Brain microvascular endothelial cell (primary cell): ENCODE measurements at regions not wholly inside any gene's neighbourhood (a gene's known extent, or its start where the extent isn't known, plus 50 kb on each side); places are given as distances from the start of the nearest gene placed in this dataset.

Experiments used
- DNase-seq: peaks from one replicate; pipeline ENCODE4 v3.0.0-alpha.2; 2020
- H3K27ac ChIP-seq: fragments of 250-450 bp; sonication (Bioruptor Pico); 2 replicates; pipeline ENCODE4 v1.5.1; 2020; ENCODE audit warnings: mild to moderate bottlenecking, moderate library complexity
- H3K27me3 ChIP-seq: fragments of 250-450 bp; sonication (Bioruptor Pico); replicated peaks from 2 replicates; pipeline ENCODE4 v1.5.1; 2020; ENCODE audit warnings: mild to moderate bottlenecking
- H3K36me3 ChIP-seq: fragments of 250-450 bp; sonication (Bioruptor Pico); replicated peaks from 2 replicates; pipeline ENCODE4 v1.5.1; 2020; ENCODE audit warnings: mild to moderate bottlenecking
- H3K4me3 ChIP-seq: 2 replicates; pipeline ENCODE4 v1.5.1; 2011; ENCODE audit warnings: low read depth, mild to moderate bottlenecking, control low read depth, low read length, moderate library complexity
- in situ Hi-C: cut with HindIII; loops from 2 replicates; pipeline ENCODE4 v1.10.0; 2017; ENCODE audit warnings: low sequenced_read_pairs, low pct_ligation_motif_present
- TF ChIP-seq, protein P1 (sequence below): IDR thresholded peaks from 2 replicates; pipeline ENCODE4 v1.5.1; 2011; ENCODE audit warnings: low read depth, mild to moderate bottlenecking, moderate library complexity, low read length, control low read depth, inconsistent platforms; ENCODE audit errors: missing control alignments

DNA sequence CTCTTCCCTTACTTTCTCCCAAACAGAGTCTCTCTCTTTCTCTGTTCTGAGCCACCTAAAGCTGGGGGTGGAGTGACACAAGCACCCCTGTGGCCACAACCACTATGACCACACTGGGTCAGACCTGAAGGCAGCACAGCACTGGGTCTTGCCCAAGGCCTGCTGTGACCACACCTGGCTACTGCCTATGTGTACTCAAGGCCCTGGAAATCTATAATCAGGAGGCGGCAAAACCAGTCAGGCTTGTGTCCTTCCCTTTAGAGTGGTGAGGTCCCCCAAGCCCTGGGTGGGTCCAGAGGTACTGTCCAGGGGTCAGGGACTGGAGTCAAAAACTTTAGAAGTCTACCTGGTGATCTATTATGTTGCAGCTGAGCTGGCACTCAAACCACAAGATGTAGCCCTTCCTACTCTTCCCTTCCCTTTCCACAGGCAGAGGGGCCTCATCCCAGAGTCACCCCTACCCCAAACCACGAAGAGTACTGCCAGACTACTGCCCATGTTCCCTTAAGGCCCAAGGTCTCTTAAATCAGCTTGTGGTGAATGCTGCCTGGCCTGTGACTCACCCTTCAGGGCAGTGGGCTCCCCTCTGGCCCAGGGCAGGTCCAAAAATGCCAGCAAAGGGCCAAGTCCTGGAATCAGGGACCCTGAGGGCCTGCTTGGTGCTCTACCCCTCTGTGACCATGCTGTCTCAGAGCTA, 179.8 kb upstream of the DYRK2 start:
- Histone ChIP-seq H3K27ac (no peak overlapping the region), H3K27me3 (no peaks in the 10 kb centered on the region), H3K4me3 (no peak overlapping the region), H3K36me3 (no peaks in the 10 kb centered on the region)
- in situ Hi-C loops = no loop called here
- TF ChIP-seq, protein P1, sequence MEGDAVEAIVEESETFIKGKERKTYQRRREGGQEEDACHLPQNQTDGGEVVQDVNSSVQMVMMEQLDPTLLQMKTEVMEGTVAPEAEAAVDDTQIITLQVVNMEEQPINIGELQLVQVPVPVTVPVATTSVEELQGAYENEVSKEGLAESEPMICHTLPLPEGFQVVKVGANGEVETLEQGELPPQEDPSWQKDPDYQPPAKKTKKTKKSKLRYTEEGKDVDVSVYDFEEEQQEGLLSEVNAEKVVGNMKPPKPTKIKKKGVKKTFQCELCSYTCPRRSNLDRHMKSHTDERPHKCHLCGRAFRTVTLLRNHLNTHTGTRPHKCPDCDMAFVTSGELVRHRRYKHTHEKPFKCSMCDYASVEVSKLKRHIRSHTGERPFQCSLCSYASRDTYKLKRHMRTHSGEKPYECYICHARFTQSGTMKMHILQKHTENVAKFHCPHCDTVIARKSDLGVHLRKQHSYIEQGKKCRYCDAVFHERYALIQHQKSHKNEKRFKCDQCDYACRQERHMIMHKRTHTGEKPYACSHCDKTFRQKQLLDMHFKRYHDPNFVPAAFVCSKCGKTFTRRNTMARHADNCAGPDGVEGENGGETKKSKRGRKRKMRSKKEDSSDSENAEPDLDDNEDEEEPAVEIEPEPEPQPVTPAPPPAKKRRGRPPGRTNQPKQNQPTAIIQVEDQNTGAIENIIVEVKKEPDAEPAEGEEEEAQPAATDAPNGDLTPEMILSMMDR = no peak
- no peak for DNase-seq

DNA sequence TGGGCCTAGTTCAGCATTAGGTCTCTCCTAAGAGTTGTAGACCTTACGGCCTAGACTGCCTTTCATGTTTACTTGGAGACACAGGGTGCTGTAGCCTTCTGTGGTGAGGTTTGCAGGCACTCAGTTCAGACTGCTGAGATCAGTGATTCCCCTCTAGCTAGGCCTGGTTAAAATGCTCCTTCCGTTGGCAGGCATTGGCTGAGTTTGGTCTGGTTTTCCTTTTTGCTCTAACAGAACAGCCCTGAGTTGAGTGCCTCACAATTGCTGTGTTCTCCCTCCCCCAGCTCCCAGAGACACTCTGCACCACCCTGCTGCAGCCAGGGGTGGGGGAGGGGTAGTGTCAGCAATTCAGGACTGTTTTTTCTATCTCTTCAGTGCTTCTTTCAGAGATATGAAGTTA, 178.9 kb upstream of the DYRK2 start:
- TF ChIP-seq, protein P1 = no peak
- in situ Hi-C loops = no loop called here
- H3K27ac ChIP-seq = no peak overlapping the region
- no peaks in the 10 kb centered on the region for H3K36me3 ChIP-seq
- H3K27me3 ChIP-seq = no peaks in the 10 kb centered on the region
- H3K4me3 ChIP-seq = no peak overlapping the region
- no peak for DNase-seq

DNA sequence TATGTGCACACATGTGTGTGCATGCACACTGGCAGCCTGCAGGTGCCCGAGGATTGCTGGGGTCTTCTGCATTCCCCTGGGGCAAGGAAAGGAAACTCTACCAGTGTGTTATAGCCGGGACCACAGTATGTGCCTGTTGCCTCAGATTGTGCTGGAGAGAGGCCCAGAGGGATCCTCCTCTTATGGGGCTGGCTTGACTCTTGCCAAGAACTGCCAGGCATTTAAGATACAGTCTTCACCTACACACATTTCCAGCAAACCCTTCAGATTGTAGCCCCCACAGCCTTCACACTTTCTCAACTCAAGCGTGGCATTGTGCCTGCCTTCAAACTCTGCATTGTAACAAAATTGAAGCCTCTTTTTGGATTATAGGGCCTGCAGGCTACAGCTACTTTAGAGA, 176.7 kb upstream of the DYRK2 start:
- no peak for DNase-seq
- no peak overlapping the region for H3K4me3 ChIP-seq
- H3K36me3 ChIP-seq = no peaks in the 10 kb centered on the region
- no peak overlapping the region for H3K27ac ChIP-seq
- TF ChIP-seq, protein P1 = no peak
- no peaks in the 10 kb centered on the region for H3K27me3 ChIP-seq
- in situ Hi-C loops = no loop called here

DNA sequence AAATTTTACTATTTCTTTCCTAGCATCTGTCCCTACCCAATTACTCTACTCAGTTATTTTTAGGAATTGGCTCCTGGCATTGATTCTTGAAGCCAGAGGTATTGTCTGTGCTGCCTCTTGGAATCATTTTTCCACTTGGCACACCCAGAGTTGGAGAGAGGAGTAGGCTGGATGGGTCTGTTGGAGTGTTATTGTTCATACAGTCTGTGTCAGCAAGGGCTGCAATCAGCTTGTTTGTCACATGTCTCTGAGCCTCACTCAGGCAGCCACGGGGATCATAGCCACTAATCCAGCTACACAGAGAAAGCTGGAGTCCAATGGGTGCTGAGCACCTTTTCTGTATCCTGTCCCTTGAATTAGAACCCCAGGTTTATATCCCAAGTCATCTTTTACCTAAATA, 176.0 kb upstream of the DYRK2 start:
- Histone ChIP-seq H3K4me3 (no peak overlapping the region), H3K27ac (no peak overlapping the region), H3K36me3 (no peaks in the 10 kb centered on the region), H3K27me3 (no peaks in the 10 kb centered on the region)
- TF ChIP-seq, protein P1 = no peak
- no peak for DNase-seq
- in situ Hi-C loops = no loop called here

DNA sequence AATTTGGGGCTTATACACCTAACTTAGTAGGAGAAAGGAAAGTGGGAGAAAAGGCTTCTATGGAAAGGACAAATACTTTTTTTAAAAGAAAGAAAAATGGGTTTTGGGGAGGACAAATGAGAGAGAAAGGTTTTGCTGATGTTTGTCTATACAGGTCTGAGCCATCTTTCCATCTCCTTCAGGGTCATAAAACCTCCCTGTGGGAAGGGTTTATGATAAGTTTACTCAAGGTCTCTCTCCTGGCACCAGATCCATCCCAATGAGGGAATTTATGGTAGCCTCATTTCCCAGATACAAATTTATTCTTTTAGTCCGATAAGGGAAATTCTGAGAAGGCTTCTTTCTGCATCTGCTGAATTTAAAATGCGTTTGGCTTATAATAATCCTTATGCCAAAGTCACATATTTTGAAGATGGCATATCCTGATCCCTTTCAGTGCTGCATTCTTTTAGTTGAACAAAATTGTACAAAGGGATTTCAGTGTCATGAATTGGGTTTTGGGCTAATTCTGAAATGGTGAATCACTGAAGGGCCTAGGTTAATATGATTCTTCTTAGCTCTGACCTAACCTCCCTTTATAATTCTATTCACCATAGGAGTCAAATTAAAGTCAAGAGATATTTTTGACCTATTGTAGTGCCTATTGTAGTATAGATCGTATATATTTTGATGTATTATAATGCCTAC, 173.5 kb upstream of the DYRK2 start:
- TF ChIP-seq, protein P1 = no peak
- no peak overlapping the region for H3K4me3 ChIP-seq
- H3K36me3 ChIP-seq = no peaks in the 10 kb centered on the region
- in situ Hi-C loops = no loop called here
- no peaks in the 10 kb centered on the region for H3K27me3 ChIP-seq
- H3K27ac ChIP-seq = no peak overlapping the region
- no peak for DNase-seq
